GM12891 (cell line): ENCODE measurements at regions not wholly inside any gene's neighbourhood (a gene's known extent, or its start where the extent isn't known, plus 50 kb on each side); places are given as distances from the start of the nearest gene placed in this dataset.
"Not testable (repeated sequence)": the region's sequence is repeated elsewhere in the genome, so short reads cannot be mapped to it uniquely, and the experiment has no call there.

Experiments
- DNase-seq: peaks from one replicate; pipeline ENCODE4 v3.0.0; 2011; ENCODE audit warnings: low spot score; ENCODE audit not compliant: insufficient read length
- FAIRE-seq: peaks from 2 replicates; lab custom pipeline; 2011; peaks lifted over from hg19 to GRCh38; lab: Jason Lieb, UNC
- PAX5 ChIP-seq: IDR thresholded peaks from 2 replicates; pipeline ENCODE4 v1.6.1; 2011; ENCODE audit warnings: low read length, moderate library complexity, mild to moderate bottlenecking; ENCODE audit not compliant: insufficient read depth, severe bottlenecking
- POLR2A ChIP-seq: IDR thresholded peaks from 2 replicates; pipeline ENCODE4 v1.6.1; 2011; ENCODE audit warnings: low read depth, low read length, control low read depth
- POLR2AphosphoS5 ChIP-seq: IDR thresholded peaks from 2 replicates; pipeline ENCODE4 v1.6.1; 2011; ENCODE audit warnings: low read depth, low read length, control low read depth
- POU2F2 ChIP-seq: IDR thresholded peaks from 2 replicates; pipeline ENCODE4 v1.6.1; 2011; ENCODE audit warnings: low read depth, mild to moderate bottlenecking, control low read depth, low read length, moderate library complexity
- SPI1 ChIP-seq: IDR thresholded peaks from 2 replicates; pipeline ENCODE4 v1.6.1; 2011; ENCODE audit warnings: low read depth, low read length, control low read depth
- TAF1 ChIP-seq: IDR thresholded peaks from 2 replicates; pipeline ENCODE4 v1.6.1; 2011; ENCODE audit warnings: low read depth, low read length, control low read depth

- no peak for DNase-seq
- TF ChIP-seq POLR2AphosphoS5 (no peak), POU2F2 (no peak), POLR2A (no peak), TAF1 (no peak), SPI1 (no peak), PAX5 (no peak)
- no peak for FAIRE-seq
These were observed 71.1 kb upstream of the TMEM97 start for GRCh38 chr17:28247671-28248555.

GRCh38 chr17:28249706-28250105, 69.3 kb upstream of the TMEM97 start:
- DNase-seq (no peak), FAIRE-seq (no peak)
- TF ChIP-seq TAF1, result no peak
- TF ChIP-seq SPI1, result no peak

GRCh38 chr17:28252436-28252835, 66.6 kb upstream of the TMEM97 start:
- FAIRE-seq (peak; percentile 20), DNase-seq (no peak)
- no peak for TF ChIP-seq TAF1
- TF ChIP-seq POLR2A, result no peak
- TF ChIP-seq POLR2AphosphoS5, result no peak
- TF ChIP-seq PAX5, result no peak
- TF ChIP-seq POU2F2, result no peak
- no peak for TF ChIP-seq SPI1

GRCh38 chr17:28253663-28254062, 65.3 kb upstream of the TMEM97 start:
- FAIRE-seq (no peak), DNase-seq (no peak)
- TF ChIP-seq POLR2AphosphoS5, result no peak
- TF ChIP-seq SPI1, result no peak

GRCh38 chr17:28255616-28256015, 63.4 kb upstream of the TMEM97 start:
- DNase-seq, result no peak
- TF ChIP-seq POLR2AphosphoS5 (no peak), SPI1 (no peak), POU2F2 (no peak), TAF1 (no peak), POLR2A (no peak), PAX5 (no peak)
- FAIRE-seq, result no peak

GRCh38 chr17:28256370-28256769, 62.6 kb upstream of the TMEM97 start:
- FAIRE-seq, result no peak
- TF ChIP-seq TAF1, result no peak
- TF ChIP-seq POLR2A, result no peak
- no peak for TF ChIP-seq POU2F2
- TF ChIP-seq POLR2AphosphoS5, result no peak
- no peak for TF ChIP-seq SPI1
- no peak for TF ChIP-seq PAX5
- DNase-seq, result no peak

- no peak for FAIRE-seq
- TF ChIP-seq SPI1 (no peak), TAF1 (no peak), PAX5 (no peak), POU2F2 (no peak), POLR2AphosphoS5 (no peak), POLR2A (no peak)
- DNase-seq, result no peak
These were observed 62.1 kb upstream of the TMEM97 start for GRCh38 chr17:28256881-28257280.

GRCh38 chr17:28258347-28258887, 60.6 kb upstream of the TMEM97 start:
- FAIRE-seq (no peak), DNase-seq (no peak)
- TF ChIP-seq POLR2AphosphoS5 (no peak), POLR2A (no peak), TAF1 (no peak), SPI1 (no peak), POU2F2 (no peak), PAX5 (no peak)

GRCh38 chr17:28261219-28261618, 57.8 kb upstream of the TMEM97 start:
- TF ChIP-seq POU2F2 (no peak), PAX5 (no peak), POLR2AphosphoS5 (no peak), SPI1 (no peak), TAF1 (no peak), POLR2A (no peak)
- DNase-seq, result no peak
- FAIRE-seq, result no peak

GRCh38 chr17:28262123-28262745, 56.8 kb upstream of the TMEM97 start:
- not testable (repeated sequence) for DNase-seq, FAIRE-seq

- DNase-seq, FAIRE-seq: not testable (repeated sequence)
These were observed 54.0 kb upstream of the TMEM97 start for GRCh38 chr17:28264902-28265548.

GRCh38 chr17:28265856-28266546, 53.0 kb upstream of the TMEM97 start:
- not testable (repeated sequence) for FAIRE-seq, DNase-seq

- FAIRE-seq, DNase-seq: not testable (repeated sequence)
These were observed 52.5 kb upstream of the TMEM97 start for GRCh38 chr17:28266547-28266920.

- FAIRE-seq, DNase-seq: not testable (repeated sequence)
These were observed 51.9 kb upstream of the TMEM97 start for GRCh38 chr17:28266926-28267719.
